ENCODE measurements at regions not wholly inside any gene's neighbourhood (a gene's known extent, or its start where the extent isn't known, plus 50 kb on each side); places are given as distances from the start of the nearest gene placed in this dataset.
"Not testable (repeated sequence)": the region's sequence is repeated elsewhere in the genome, so short reads cannot be mapped to it uniquely, and the experiment has no call there.

GRCh38 chr7:16261654-16262053 is 159.7 kb downstream of the CRPPA start:
- TF ChIP-seq CTCF (IDR thresholded peaks at IDR 0.05) (no peak), POLR2A (IDR thresholded peaks at IDR 0.05) (no peak), EP300 (IDR thresholded peaks at IDR 0.05) (no peak)
- H3K27me3 ChIP-seq, result no peaks in the 10 kb centered on the region
- 89 to 90% methylated on average over 5 of the region's 5 CpGs for WGBS, 2 donors

GRCh38 chr7:16261100-16261499 is 160.2 kb downstream of the CRPPA start:
- Histone ChIP-seq H3K27ac (no peak overlapping the region), H3K4me1 (peaks cover 0 to 3% (median 0%) of the 10 kb centered on the region in 4 donors), H3K9me3 (peaks cover 0 to 6% (median 0%) of the 10 kb centered on the region in 4 donors), H3K27me3 (no peaks in the 10 kb centered on the region), H3K36me3 (peaks cover 0 to 11% (median 0%) of the 10 kb centered on the region in 3 donors), H3K4me3 (no peak overlapping the region)
- WGBS, 2 donors, result 74 to 79% methylated on average over 2 of the region's 2 CpGs
- TF ChIP-seq POLR2A (IDR thresholded peaks at IDR 0.05), result no peak
- no peak for TF ChIP-seq CTCF (IDR thresholded peaks at IDR 0.05)
- no peak for TF ChIP-seq EP300 (IDR thresholded peaks at IDR 0.05)
- DNase-seq (ENCODE audit: low spot score in 2 of 2), result no peak

More at GRCh38 chr7:16261654-16262053, 159.7 kb downstream of the CRPPA start:
- DNase-seq (ENCODE audit: low spot score in 2 of 2), result no peak
- no peak overlapping the region for H3K4me3 ChIP-seq
- peaks cover 0 to 3% (median 0%) of the 10 kb centered on the region in 4 donors for H3K4me1 ChIP-seq
- H3K36me3 ChIP-seq, result peaks cover 0 to 6% (median 0%) of the 10 kb centered on the region in 3 donors
- peaks cover 0 to 1% (median 0%) of the 10 kb centered on the region in 4 donors for H3K9me3 ChIP-seq
- H3K27ac ChIP-seq, result no peak overlapping the region

GRCh38 chr7:16260236-16260728 is 161.1 kb downstream of the CRPPA start:
- DNase-seq (ENCODE audit: low spot score in 2 of 2), result no peak
- TF ChIP-seq CTCF (IDR thresholded peaks at IDR 0.05), result no peak
- TF ChIP-seq EP300 (IDR thresholded peaks at IDR 0.05), result no peak
- TF ChIP-seq POLR2A (IDR thresholded peaks at IDR 0.05), result no peak
- Histone ChIP-seq H3K27me3 (no peaks in the 10 kb centered on the region), H3K36me3 (peaks cover 0 to 19% (median 0%) of the 10 kb centered on the region in 3 donors), H3K4me3 (no peak overlapping the region), H3K27ac (no peak overlapping the region), H3K9me3 (peaks cover 0 to 14% (median 0%) of the 10 kb centered on the region in 4 donors), H3K4me1 (peaks cover 0 to 3% (median 0%) of the 10 kb centered on the region in 4 donors)
- WGBS, 2 donors, result 40 to 66% methylated on average over 1 of the region's 1 CpG

GRCh38 chr7:16256419-16256818 is 164.9 kb downstream of the CRPPA start:
- peaks cover 0 to 19% (median 0%) of the 10 kb centered on the region in 3 donors for H3K36me3 ChIP-seq
- H3K4me1 ChIP-seq; DNase-seq (ENCODE audit: low spot score in 2 of 2); H3K27ac ChIP-seq; H3K27me3 ChIP-seq; H3K4me3 ChIP-seq: not testable (repeated sequence)
- H3K9me3 ChIP-seq, result peaks cover 0 to 17% (median 0%) of the 10 kb centered on the region in 4 donors
- WGBS, 2 donors, result 87 to 92% methylated on average over 1 of the region's 1 CpG

GRCh38 chr7:16255952-16256351 is 165.4 kb downstream of the CRPPA start:
- DNase-seq (ENCODE audit: low spot score in 2 of 2); H3K27ac ChIP-seq; H3K27me3 ChIP-seq; H3K4me3 ChIP-seq; H3K4me1 ChIP-seq: not testable (repeated sequence)
- 94 to 97% methylated on average over 2 of the region's 2 CpGs for WGBS, 2 donors
- H3K9me3 ChIP-seq, result peaks cover 0 to 17% (median 0%) of the 10 kb centered on the region in 4 donors
- peaks cover 0 to 19% (median 0%) of the 10 kb centered on the region in 3 donors for H3K36me3 ChIP-seq

- H3K4me3 ChIP-seq; H3K27me3 ChIP-seq; H3K27ac ChIP-seq; DNase-seq (ENCODE audit: low spot score in 2 of 2); H3K9me3 ChIP-seq; H3K4me1 ChIP-seq: not testable (repeated sequence)
- H3K36me3 ChIP-seq, result peaks cover 0 to 38% (median 0%) of the 10 kb centered on the region in 3 donors
- 94 to 100% methylated on average over 2 of the region's 2 CpGs for WGBS, 2 donors
Observed at GRCh38 chr7:16250655-16251054, 170.7 kb downstream of the CRPPA start.

- 93 to 95% methylated on average over 3 to 7 of the region's 7 CpGs for WGBS, 2 donors
- not testable (repeated sequence) for H3K4me1 ChIP-seq; H3K27me3 ChIP-seq; H3K27ac ChIP-seq; DNase-seq (ENCODE audit: low spot score in 2 of 2); H3K4me3 ChIP-seq; H3K9me3 ChIP-seq
- H3K36me3 ChIP-seq, result peaks cover 0 to 35% (median 0%) of the 10 kb centered on the region in 3 donors
Observed at GRCh38 chr7:16249204-16249603, 172.1 kb downstream of the CRPPA start.

GRCh38 chr7:16248556-16248955 is 172.8 kb downstream of the CRPPA start:
- H3K27ac ChIP-seq; DNase-seq (ENCODE audit: low spot score in 2 of 2); H3K4me3 ChIP-seq; H3K27me3 ChIP-seq; H3K4me1 ChIP-seq; H3K9me3 ChIP-seq: not testable (repeated sequence)
- peaks cover 0 to 35% (median 0%) of the 10 kb centered on the region in 3 donors for H3K36me3 ChIP-seq
- 94 to 96% methylated on average over 6 of the region's 6 CpGs for WGBS, 2 donors

All from tibial nerve (tissue), 4 donors.